Middle frontal gyrus (tissue), 1 donor: ENCODE measurements at regions not wholly inside any gene's neighbourhood (a gene's known extent, or its start where the extent isn't known, plus 50 kb on each side); places are given as distances from the start of the nearest gene placed in this dataset.

Experiments used
- DNase-seq: peaks from one replicate; pipeline ENCODE4 v3.0.0-alpha.2; 2015; ENCODE audit warnings: low spot score; ENCODE audit errors: extremely low spot score

DNA sequence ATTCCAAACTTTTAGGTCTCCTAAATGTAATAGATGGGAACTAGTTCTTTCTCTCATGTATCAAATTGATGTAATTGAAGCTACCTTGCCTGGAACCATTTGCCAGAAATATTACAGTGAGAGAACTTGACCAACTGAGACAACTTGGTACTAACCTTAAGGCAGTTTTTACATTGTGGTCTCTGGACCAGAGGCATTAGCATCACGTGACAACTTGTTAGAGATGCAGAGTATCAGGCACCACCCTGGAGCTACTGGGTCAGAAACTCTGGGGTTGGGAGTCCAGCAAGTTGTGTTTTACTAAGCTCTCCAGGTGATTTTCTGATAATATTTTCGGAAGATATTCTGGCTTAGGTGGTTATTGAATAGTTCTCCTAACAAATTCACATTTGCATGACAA, 982.1 kb upstream of the SLC35B3 start:
- DNase-seq, result no peak

DNA sequence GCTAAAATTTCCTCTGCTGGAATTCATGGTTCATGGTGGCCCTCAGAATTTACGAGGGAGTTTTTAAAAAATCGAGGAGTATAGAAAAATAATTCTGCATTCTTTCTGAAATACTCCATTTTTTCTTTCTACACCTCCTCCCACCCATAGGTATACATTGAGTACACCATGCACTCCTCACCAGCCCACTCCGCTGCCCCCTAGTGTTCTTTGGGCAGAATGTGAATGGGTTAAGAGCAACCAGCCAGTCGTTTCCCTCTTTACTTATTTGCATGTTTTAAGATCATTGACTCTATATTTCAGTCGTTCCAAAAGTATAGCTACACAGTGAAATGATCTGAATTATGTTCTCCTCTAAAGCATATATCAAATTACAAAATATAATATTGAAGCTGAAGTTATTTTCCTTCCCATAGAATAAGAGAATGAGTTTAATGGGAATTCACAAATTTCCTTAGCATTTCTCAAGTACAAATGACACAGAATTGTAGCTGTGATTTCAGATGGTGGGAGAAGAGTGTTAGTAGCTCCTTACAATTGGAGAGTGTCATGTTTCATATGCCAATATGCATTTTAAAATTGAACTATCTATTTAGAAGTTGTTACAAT, 977.7 kb upstream of the SLC35B3 start:
- no peak for DNase-seq

DNA sequence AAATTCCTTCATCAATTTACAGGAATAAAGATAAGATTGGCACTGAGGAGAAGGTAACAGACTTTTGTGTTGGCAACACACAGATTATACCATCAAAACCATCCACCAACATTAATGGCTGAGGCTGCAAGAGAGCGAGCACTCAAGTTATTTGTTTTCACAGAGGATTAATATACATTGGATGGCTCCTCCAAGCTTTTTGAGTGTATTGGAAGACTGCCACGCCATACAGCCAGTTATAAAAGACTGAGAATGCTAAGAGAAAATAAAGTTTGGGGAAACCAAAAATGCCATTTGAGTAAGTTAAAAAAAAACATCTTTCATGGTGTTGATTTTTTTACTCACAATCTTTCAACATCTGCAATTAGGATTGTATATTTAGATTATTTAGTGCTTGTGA, 973.8 kb upstream of the SLC35B3 start:
- DNase-seq, result no peak

DNA sequence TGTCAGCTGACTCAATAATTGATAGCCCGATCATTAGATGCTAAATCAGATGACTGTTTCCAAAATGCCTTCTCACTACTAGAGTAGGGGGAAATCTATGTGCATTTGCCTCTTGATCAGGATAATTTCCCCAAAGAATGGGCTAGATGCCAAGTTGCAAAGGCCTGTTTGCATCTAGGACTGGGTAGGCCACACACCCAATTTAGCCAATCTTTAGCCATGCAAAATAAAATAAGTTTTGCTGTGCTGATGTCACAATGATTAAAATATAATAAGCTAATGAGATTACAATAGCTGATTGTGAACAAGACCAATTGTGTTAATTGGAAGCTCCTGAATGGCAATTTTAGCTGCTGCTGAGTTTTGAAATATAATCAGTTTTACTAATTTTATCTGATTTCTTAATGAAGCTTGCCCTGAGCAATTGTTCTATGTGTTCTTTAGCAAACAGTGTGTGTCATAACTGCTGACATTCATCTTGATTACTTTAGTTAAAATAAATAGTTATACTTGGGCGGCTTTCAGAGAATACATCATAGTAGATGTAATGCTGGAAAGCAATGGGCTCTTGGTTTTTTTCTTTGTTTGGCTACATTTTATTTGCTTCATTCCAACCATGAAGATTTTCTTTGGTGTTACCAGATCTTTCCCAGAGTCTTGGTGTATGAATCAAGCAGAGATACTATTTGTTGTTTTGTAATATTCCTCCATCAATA, 973.2 kb upstream of the SLC35B3 start:
- DNase-seq, result no peak

DNA sequence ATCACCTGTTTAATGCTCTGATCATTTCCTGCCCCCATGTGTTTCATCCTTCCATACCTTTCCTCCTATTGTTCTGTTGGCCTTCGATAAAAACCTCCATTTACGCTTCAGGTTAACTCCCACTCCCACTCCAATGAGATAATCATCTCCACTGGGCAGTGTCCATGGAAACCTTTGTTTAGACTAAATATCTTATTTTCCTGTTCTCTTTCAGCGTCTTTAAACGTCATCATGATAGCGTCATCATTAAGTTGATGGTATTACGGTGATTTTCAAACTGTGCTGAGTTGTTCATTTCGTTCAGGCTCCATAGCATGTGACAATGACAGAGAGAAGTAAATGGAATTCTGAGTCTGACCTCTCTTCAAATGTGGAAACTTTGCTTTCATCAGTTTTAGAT, 970.5 kb upstream of the SLC35B3 start:
- DNase-seq, result no peak

DNA sequence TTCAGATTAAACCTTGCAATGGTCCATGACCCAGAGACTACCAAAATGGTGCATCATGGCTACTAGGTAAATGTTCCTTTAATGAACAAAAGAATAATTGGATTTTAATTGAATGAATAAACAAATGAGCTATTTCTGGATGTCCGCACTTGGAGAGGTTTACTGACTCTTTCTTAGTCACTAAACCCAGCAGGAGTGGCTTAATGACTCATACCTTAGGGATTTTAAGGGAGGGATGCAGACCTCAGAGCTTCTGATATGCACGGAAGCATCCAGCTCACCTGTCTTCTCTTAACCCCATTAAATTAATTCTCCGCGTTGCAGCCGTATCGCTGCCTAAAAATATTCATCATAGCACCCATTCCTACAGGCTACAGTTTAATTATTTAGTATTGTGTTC, 970.0 kb upstream of the SLC35B3 start:
- DNase-seq, result no peak

DNA sequence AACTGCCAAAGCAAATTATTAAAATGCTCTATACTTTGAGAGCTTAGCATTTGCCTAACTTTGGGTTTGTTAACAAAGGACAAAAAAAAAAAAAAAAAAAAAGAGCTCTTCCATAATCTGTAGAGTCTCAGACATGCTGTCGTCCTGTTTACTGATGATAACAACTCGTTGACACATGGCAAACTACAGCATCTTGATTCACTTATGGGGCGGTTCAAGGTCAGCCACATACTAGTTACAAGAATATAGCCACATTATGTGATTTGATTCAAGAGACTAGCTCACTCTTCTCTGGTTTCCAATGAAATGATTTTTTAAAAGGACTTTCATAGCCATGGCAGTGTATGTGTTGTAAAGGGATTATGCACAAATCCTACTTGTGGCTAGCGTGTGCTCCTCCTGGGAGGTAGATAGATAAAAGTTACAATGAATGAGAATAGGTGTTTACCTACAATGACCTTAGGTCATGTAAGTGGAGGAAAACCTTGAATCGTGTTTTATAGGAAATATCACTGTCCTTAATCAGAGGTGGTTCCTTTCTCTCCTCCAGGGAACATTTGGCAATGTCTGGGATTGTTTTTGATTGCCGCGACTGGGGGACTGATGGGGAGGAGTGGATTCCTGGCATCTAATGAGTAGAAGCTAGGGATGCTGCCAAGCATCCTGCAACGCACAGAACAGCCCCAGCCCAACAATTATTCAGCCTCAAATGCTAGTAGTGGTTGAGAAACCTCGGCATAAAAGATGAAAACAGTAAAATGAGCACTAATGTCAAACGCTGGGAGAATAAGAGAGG, 969.2 kb upstream of the SLC35B3 start:
- DNase-seq, result no peak

DNA sequence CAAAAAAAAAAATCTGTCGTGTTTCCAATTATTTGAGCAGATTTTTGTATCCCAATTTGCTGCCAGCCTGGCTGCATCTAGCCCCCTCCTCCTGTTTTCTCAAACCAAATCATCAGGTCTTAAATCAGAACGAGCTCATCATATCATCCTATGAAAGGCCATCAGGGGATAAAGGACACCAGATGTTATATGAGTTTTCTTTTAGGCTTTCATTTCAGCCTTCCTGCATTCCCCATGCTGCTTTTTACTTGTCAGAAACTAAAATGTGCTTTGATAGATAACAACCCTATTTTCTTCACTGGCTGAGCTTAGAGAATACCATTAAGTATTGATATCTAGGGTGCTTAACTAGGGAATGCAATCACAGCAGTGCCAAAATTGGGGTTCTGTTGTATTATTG, 968.4 kb upstream of the SLC35B3 start:
- no peak for DNase-seq

DNA sequence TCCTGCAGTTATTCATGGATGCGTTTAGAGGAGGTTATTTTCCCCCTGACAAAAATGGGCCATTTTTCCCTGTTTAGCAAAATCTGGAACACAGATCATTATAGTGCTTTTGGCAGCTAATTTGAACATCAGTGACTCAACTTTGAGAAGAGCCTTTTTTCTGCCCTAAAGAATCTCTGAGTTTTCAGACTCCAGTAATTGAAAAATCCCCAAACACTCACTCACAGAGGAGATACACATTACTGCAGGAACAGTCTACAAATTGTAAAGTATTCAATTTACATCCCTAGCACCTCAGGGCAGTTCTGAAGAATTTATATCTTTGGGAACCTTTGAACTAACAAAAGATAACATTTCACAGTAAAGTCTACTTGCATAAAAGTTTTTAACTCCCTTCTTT, 966.6 kb upstream of the SLC35B3 start:
- no peak for DNase-seq

DNA sequence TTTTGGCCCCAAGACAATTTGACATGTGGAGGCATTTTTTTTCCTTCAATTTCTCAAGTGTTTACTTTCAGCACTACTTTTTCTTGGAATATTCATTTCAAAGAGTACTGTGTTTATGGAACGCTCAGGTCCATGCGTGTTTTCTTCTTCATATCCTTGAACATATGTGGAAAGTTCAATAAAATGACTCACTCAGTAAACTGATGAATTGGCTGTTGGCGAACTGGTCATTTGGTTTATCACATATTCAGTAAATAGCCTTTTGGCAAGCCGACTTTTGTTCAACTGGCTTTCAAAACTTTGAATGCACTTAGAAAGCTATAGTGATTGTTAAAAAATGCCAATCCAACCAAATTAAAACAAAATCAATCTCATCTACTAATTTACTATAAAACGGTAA, 964.6 kb upstream of the SLC35B3 start:
- DNase-seq, result no peak

DNA sequence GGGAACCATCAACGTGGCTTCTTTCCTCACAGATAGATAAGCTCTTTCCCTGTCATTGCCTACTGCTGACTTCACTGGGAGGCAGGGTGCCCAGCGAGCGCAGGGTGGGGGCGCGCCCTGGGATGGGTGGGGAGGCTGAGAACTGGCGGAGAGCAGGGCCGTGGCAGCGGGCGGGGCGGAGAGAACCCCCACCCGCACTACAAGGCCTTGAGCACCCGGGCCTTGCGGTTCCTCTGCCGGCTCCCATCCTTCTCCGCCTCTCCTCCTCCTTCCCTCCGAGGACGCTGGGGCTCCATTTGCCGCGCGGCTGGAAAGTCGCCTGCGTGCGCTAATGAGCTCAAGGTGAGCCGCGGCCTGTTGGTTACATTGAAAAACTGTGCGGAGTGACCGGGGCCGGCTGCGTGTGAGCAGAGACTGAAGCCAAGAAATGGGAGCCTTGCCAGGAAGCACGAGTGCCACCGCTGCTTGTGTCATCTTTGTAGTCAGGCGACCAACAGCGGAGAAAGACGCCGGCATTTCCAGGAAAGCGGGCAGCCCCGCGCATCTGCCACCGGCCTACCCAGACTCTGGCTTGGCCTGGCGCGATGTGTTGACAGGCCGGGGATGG, 963.5 kb upstream of the SLC35B3 start:
- DNase-seq, result no peak

DNA sequence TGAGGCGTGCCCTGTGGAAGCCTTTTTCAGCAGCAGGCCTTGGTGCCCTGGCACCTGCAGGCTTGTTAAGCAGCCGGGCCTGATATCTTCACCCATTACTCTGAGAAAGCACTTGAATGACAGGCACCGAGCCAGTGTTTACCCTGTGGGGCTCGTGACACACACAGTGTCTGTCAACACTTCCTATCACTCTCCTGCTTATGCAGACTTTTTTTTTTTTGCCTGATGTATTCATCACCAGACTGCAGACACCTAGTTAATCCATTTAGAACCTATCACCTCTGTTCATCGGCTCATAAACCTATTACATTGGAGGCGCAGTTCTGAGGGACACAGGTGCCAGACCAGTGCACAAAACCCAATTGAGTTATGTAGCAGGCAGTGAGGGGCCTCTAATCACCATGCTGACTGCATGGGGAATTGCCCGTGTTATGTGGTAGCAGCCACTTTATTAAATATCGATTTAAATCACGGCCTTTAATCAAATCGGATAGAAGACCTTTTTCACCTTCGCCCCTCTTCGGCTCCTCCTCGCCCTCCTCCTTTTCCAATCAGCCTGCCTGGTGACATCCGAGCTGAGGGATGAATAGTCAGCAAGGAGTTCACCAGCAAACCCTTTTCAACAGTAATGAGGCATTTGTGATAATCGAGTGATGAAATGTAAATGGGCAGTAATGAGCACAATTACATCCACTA, 962.9 kb upstream of the SLC35B3 start:
- DNase-seq, result no peak

DNA sequence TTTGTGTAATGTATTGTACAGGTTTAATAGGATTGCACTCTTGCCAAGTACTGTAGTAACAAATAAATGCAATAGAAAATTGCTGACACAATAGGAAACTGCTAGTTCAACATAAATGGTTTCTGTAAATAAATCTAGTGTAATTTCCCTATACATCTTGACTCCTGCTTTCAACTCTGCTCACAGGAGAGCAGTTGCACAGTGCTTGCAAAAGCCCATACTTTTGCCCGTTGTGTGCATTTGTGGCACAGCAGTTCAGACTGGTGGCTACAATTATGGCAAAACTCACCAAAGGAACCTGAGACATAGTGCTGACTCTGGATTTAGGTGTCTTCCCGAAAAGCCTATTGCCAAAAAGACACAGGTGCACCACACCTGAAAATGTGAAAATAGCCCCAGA, 953.3 kb upstream of the SLC35B3 start:
- no peak for DNase-seq

DNA sequence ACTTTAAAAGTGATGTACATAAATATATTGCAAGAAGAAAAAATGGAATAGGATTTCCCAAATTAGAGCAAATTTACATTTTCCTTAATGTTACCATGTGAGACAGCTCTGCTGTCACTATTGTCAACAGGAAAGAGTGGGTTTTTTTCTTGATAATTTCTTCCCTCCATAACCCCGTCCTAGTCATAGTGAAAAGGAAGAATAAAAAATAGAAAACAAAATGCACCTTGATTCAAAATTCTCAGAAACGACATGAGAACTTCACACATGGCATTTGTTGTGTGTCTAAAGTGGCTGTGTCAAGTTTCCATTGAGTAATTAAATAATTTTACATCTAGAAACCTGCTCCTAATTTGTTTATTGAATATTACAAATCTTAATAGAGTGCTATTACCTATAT, 945.2 kb upstream of the SLC35B3 start:
- DNase-seq, result no peak

DNA sequence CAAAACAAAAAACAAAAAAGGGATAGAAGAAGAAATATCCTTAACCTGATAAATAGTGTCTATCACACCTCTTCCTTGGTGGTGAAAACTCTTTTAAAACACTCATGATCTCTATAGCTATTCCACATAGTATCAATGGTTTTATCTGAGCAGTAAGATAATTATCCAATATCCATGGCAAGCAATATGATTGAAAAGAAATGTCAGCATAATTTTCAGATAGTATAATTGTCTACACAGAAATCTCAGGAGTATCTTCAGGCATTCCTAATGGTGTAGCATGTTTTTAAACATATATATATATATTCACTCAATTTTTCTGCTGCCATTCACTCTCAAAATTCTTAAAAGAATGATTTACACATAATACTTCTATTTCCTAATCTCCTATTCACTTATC, 938.0 kb upstream of the SLC35B3 start:
- DNase-seq, result no peak

DNA sequence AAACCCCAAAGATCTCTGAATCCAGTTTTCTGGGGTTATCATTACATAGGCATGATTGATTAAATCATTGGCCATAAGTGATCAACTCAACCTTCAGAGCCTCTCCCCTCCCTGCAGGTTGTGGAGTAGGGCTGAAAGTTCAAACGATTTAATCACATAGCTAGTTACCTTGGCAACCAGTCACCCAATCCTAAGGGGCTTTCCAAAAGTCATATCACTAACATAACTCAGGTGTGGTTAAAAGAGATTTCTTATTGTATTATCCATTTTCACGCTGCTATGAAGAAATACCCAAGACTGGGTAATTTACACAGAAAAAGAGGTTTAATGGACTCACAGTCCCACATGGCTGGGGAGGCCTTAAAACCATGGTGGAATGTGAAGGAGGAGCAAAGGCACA, 935.1 kb upstream of the SLC35B3 start:
- DNase-seq, result no peak

DNA sequence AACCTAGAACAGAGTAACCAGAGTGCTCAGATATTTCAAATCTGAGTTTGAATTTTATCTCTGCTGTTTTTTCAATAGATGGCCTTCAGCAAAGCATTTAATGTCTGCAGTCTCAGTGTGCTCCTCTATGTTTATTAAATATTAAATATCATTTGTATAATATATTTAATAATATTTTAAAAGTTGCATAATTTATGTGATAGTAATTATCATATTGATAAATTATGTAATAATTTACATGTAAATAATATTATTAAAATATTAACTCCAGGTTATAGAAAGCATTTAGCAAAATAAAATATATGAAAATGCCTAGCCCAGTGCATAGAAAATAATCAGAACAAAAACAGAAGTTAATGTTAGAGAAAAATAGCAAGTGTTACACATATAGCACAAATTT, 930.0 kb upstream of the SLC35B3 start:
- DNase-seq, result no peak

DNA sequence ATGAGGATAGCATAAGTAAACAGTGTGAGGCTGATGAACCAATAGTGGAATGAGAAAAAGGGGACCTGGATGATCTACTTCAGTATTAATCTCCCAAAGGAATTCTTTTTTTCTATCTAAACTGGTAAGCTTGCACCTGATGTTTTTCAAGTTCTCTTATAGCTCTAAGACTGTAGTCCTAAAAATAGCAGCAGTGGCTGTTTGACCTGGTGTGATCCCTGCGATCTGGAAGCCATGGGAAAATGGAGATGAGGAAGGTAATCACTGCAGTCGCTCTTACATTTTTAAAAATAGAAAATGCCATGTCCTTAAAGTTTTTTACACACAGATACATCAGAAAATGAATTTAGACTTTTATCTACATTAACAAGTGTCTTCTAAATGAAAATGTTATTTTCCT, 926.4 kb upstream of the SLC35B3 start:
- DNase-seq, result no peak

DNA sequence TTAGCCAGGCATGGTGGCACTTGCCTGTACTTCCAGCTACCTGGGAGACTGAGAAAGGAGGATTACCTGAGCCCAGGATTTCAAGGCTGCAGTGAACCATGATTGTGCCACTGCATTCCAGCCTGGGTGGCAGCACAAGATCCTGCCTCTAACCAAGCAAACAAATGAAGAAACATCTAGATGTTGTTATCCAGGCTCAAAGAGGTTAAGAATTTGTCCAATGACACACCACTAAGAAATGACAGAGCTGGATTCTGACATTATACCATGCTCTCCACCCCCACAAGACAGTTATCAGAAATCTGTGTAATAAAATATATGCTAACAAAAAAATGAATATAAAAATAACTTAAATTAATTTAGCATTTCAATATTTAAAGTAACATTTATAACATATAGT, 925.5 kb upstream of the SLC35B3 start:
- DNase-seq, result no peak

DNA sequence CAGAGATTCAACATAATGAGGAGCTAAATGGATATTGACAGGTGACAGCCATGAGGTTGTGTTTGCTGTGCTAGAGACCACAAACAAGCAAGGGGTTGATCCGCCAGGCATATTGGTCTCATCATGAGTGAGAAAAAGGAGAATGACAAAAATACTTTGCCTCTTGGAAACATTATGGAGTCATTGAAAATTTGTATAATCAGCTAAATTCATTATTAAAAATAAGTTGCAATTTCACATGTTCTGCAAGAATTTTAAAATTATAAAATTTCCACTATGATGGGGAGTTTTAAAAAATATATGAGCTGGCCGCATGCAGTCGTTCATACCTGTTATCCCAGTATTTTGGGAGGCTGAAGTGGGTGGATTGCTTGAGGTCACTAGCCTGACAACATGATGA, 912.3 kb upstream of the SLC35B3 start:
- no peak for DNase-seq

DNA sequence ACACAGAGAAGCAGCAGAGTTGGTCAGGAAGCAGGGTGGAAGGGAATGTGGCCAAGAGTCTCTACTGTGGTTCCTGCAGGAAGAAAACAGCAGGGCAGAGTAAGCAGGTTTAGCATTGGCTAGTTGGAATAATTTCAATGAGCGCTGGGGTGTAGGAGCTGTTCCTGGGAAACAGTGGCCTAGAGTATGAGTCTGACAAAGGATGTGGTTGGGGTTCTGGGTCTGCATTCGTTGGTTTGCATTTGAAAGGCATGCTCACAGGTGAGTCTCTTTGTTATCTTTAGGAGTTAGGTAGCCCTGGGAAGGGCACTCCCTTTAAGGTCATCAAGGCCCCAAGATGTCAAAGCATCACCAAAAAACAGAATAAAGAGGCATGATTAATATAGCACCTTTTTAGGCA, 911.6 kb upstream of the SLC35B3 start:
- DNase-seq, result no peak

DNA sequence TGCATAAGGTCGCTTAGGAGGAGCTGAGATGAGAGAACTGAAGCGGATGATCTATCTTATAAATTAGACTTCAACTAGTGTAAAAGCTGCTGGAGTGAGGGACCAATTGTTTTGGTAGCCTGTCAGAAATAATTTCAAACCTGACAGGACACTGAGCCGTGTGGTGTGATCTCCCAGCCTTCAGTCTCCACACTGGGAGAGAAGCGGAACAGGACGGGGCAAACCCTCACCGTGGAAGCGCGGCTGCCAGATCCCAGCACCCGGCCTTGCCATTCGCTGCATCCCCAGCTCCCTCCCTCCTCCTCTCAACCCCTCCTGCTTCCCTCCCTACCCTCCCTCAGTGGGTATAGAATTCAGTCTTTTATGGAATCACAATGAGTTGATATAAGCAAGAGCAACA, 900.1 kb upstream of the SLC35B3 start:
- no peak for DNase-seq
